Activated T-helper 2 cell treated with anti-CD3 and anti-CD28 coated beads, Interferon-gamma antibody, Interleukin-2, Interleukin-4, amounts not matched to agents 10 μg/mL and 5 μg/mL and 100 μg/mL, durations not matched to agents 14 hours and 24 hours and 36 hours (primary cell): ENCODE measurements at regions not wholly inside any gene's neighbourhood (a gene's known extent, or its start where the extent isn't known, plus 50 kb on each side); places are given as distances from the start of the nearest gene placed in this dataset.

Experiments
- DNase-seq: peaks from one replicate; pipeline ENCODE4 v3.0.0; 2021; ENCODE audit warnings: low spot score
- H3K27ac Mint-ChIP-seq: one replicate; pipeline ENCODE4 v1.8.0; 2021; ENCODE audit warnings: mixed read lengths
- H3K27me3 Mint-ChIP-seq: one replicate; pipeline ENCODE4 v1.8.0; 2021; ENCODE audit warnings: low read depth, mixed read lengths
- H3K36me3 Mint-ChIP-seq: one replicate; pipeline ENCODE4 v1.8.0; 2021; ENCODE audit warnings: low read depth, mixed read lengths
- H3K4me1 Mint-ChIP-seq: one replicate; pipeline ENCODE4 v1.8.0; 2021; ENCODE audit warnings: low read depth, mixed read lengths
- H3K4me3 Mint-ChIP-seq: one replicate; pipeline ENCODE4 v1.8.0; 2021; ENCODE audit warnings: low read depth, mild to moderate bottlenecking, moderate library complexity, mixed read lengths
- H3K9me3 Mint-ChIP-seq: one replicate; pipeline ENCODE4 v1.8.0; 2021; ENCODE audit warnings: mixed read lengths
- intact Hi-C: fragments of 100-400 bp; cut with micrococcal nuclease; formaldehyde crosslinking; loops from one replicate; pipeline ENCODE4 v1.15.1; 2023

GRCh38 chr5:139744471-139745131 is 51.0 kb upstream of the PSD2 start:
- H3K4me1 Mint-ChIP-seq, result peaks cover 16% of the 10 kb centered on the region
- DNase-seq, result no peak
- no peaks in the 10 kb centered on the region for H3K36me3 Mint-ChIP-seq
- H3K4me3 Mint-ChIP-seq, result no peak overlapping the region
- intact Hi-C loops, result no loop called here
- H3K27ac Mint-ChIP-seq, result no peak overlapping the region
- H3K27me3 Mint-ChIP-seq, result peaks cover 25% of the 10 kb centered on the region
- H3K9me3 Mint-ChIP-seq, result no peaks in the 10 kb centered on the region

- DNase-seq, result no peak
- Mint-ChIP-seq H3K9me3 (no peaks in the 10 kb centered on the region), H3K27ac (no peak overlapping the region), H3K4me3 (no peak overlapping the region), H3K36me3 (no peaks in the 10 kb centered on the region), H3K4me1 (peaks cover 16% of the 10 kb centered on the region), H3K27me3 (peaks cover 26% of the 10 kb centered on the region)
- intact Hi-C loops, result no loop called here
Measured at GRCh38 chr5:139745132-139745799, 50.3 kb upstream of the PSD2 start.

- Mint-ChIP-seq H3K9me3 (no peaks in the 10 kb centered on the region), H3K4me1 (peaks cover 16% of the 10 kb centered on the region), H3K27me3 (peaks cover 30% of the 10 kb centered on the region), H3K27ac (no peak overlapping the region), H3K36me3 (no peaks in the 10 kb centered on the region), H3K4me3 (peak overlapping the region; percentile 77)
- no peak for DNase-seq
- intact Hi-C loops, result loop anchor here (2.0 kb wide), 2 partner anchors 19 to 35 kb away; no protein-coding TSS in a partner anchor
Measured at GRCh38 chr5:139745800-139746690, 49.6 kb upstream of the PSD2 start.
